Glomerular endothelial cell (primary cell): ENCODE measurements at regions not wholly inside any gene's neighbourhood (a gene's known extent, or its start where the extent isn't known, plus 50 kb on each side); places are given as distances from the start of the nearest gene placed in this dataset.
"Not testable (repeated sequence)": the region's sequence is repeated elsewhere in the genome, so short reads cannot be mapped to it uniquely, and the experiment has no call there.

Source experiments
- DNase-seq: peaks from one replicate; pipeline ENCODE4 v3.0.0-alpha.2; 2011; ENCODE audit warnings: low read depth, low spot score; ENCODE audit errors: extremely low read depth

- no peak for DNase-seq
Measured at GRCh38 chr4:62797221-62797620, 1597.1 kb downstream of the ADGRL3 start.

GRCh38 chr4:62791386-62791785 lies 1591.3 kb downstream of the ADGRL3 start:
- no peak for DNase-seq

- no peak for DNase-seq
Measured at GRCh38 chr4:62771983-62772557, 1571.9 kb downstream of the ADGRL3 start.

- DNase-seq: no peak
Measured at GRCh38 chr4:62740296-62740695, 1540.2 kb downstream of the ADGRL3 start.

GRCh38 chr4:62717154-62717553 lies 1517.0 kb downstream of the ADGRL3 start:
- DNase-seq: no peak

- DNase-seq: no peak
Measured at GRCh38 chr4:62711575-62711974, 1511.4 kb downstream of the ADGRL3 start.

GRCh38 chr4:62709618-62710252 lies 1509.6 kb downstream of the ADGRL3 start:
- DNase-seq: no peak

GRCh38 chr4:62706423-62706822 lies 1506.3 kb downstream of the ADGRL3 start:
- DNase-seq: no peak

GRCh38 chr4:62683799-62684566 lies 1483.9 kb downstream of the ADGRL3 start:
- no peak for DNase-seq

- no peak for DNase-seq
Measured at GRCh38 chr4:62676962-62677361, 1476.8 kb downstream of the ADGRL3 start.

GRCh38 chr4:62670514-62670913 lies 1470.4 kb downstream of the ADGRL3 start:
- no peak for DNase-seq

GRCh38 chr4:62661821-62662220 lies 1461.7 kb downstream of the ADGRL3 start:
- no peak for DNase-seq

GRCh38 chr4:62656006-62656405 lies 1455.9 kb downstream of the ADGRL3 start:
- no peak for DNase-seq

GRCh38 chr4:62644372-62644771 lies 1444.2 kb downstream of the ADGRL3 start:
- no peak for DNase-seq

GRCh38 chr4:62640296-62640695 lies 1440.2 kb downstream of the ADGRL3 start:
- no peak for DNase-seq

GRCh38 chr4:62627671-62628070 lies 1427.5 kb downstream of the ADGRL3 start:
- no peak for DNase-seq

- DNase-seq: no peak
Measured at GRCh38 chr4:62627141-62627540, 1427.0 kb downstream of the ADGRL3 start.

- DNase-seq: no peak
Measured at GRCh38 chr4:62622089-62622488, 1422.0 kb downstream of the ADGRL3 start.

GRCh38 chr4:62619971-62620370 lies 1419.8 kb downstream of the ADGRL3 start:
- no peak for DNase-seq

GRCh38 chr4:62618042-62618441 lies 1417.9 kb downstream of the ADGRL3 start:
- no peak for DNase-seq

GRCh38 chr4:62601737-62602136 lies 1401.6 kb downstream of the ADGRL3 start:
- no peak for DNase-seq

GRCh38 chr4:62595265-62595664 lies 1395.1 kb downstream of the ADGRL3 start:
- DNase-seq: not testable (repeated sequence)
